ENCODE measurements at regions not wholly inside any gene's neighbourhood (a gene's known extent, or its start where the extent isn't known, plus 50 kb on each side); places are given as distances from the start of the nearest gene placed in this dataset.

GRCh38 chr4:106762666-106763443 lies 273.3 kb downstream of the DKK2 start:
- ChIA-PET CTCF (ENCODE audit: low intra/inter-chr PET ratio) (no interaction called here), POLR2A (no interaction called here)
- Histone ChIP-seq H3K4me2 (ENCODE audit: insufficient read depth, low read length) (no peak overlapping the region), H3K36me3 (ENCODE audit: control insufficient read depth, insufficient read depth, low read length) (no peaks in the 10 kb centered on the region), H3K27me3 (ENCODE audit: control insufficient read depth in 2 of 2, insufficient read depth in 2 of 2, low read length in 2 of 2) (no peaks in the 10 kb centered on the region), H3K9me1 (ENCODE audit: control insufficient read depth, insufficient read depth, low read length) (no peaks in the 10 kb centered on the region), H3K9ac (ENCODE audit: insufficient read depth in 1 of 2, low read depth in 2 of 2, low read length in 2 of 2) (no peak overlapping the region), H3K4me3 (no peak overlapping the region), H4K20me1 (replicated peaks; ENCODE audit: control insufficient read depth, insufficient read depth, low read length) (no peaks in the 10 kb centered on the region), H2AFZ (ENCODE audit: low read depth, low read length) (no peak overlapping the region), H3K27ac (ENCODE audit: extremely low read depth, low read depth, low read length) (no peak overlapping the region), H3K9me3 (replicated peaks; ENCODE audit: control insufficient read depth, insufficient read depth, low read depth, low read length) (no peaks in the 10 kb centered on the region), H3K79me2 (ENCODE audit: control insufficient read depth, insufficient read depth, low read length) (no peaks in the 10 kb centered on the region), H3K4me1 (replicated peaks in 1 of 2; ENCODE audit: control insufficient read depth in 2 of 2, insufficient read depth in 2 of 2, low read length in 2 of 2) (no peaks in the 10 kb centered on the region)
- no peak for ATAC-seq
- intact Hi-C loops (cut with micrococcal nuclease) (no loop called here), in situ Hi-C loops (cut with MboI) (no loop called here)
- DNase-seq (ENCODE audit: extremely low read depth in 1 of 4, low spot score in 3 of 4), result no peak
- TF ChIP-seq TRIM28 (IDR thresholded peaks at IDR 0.05) (no peak), NR3C1 (CRISPR knock-in tag; IDR thresholded peaks at IDR 0.05) (no peak), HNRNPUL1 (IDR thresholded peaks at IDR 0.05; ENCODE audit: low read length) (no peak), KHSRP (IDR thresholded peaks at IDR 0.05) (no peak), HMGN3 (IDR thresholded peaks at IDR 0.05; ENCODE audit: borderline replicate concordance, extremely low read depth, insufficient read length, low read depth, low read length) (no peak), TAF15 (IDR thresholded peaks at IDR 0.05; ENCODE audit: low read depth, low read length) (no peak), NR2F6 (CRISPR knock-in tag; IDR thresholded peaks at IDR 0.05) (no peak), PHF21A (IDR thresholded peaks at IDR 0.05; ENCODE audit: borderline replicate concordance, low read depth) (no peak), RBM34 (IDR thresholded peaks at IDR 0.05; ENCODE audit: borderline replicate concordance, insufficient read depth, low read length) (no peak), CTCFL (IDR thresholded peaks at IDR 0.05; ENCODE audit: borderline replicate concordance, insufficient read depth, low read depth, low read length, poor library complexity, severe bottlenecking) (no peak)
- 0% methylated on average over 5 of the region's 5 CpGs for WGBS (ENCODE audit: insufficient coverage, low coverage, missing lambda C conversion rate)
- BruUV-seq (replicated peaks), result no TSS peak
- FAIRE-seq, result no peak
